H1 (cell line): ENCODE measurements at regions not wholly inside any gene's neighbourhood (a gene's known extent, or its start where the extent isn't known, plus 50 kb on each side); places are given as distances from the start of the nearest gene placed in this dataset.

ENCODE experiments used
- CTCF ChIA-PET: fragments of 300-600 bp; sonication (Branson Sonifier 250); formaldehyde crosslinking; loops from one replicate; lab custom pipeline; 2021; ENCODE audit not compliant: partially characterized antibody; lab: Charles Lee
- POLR2A ChIA-PET: fragments of 300-600 bp; sonication (Branson Sonifier 250); formaldehyde crosslinking; loops from one replicate; lab custom pipeline; 2021; ENCODE audit warnings: inconsistent platforms; ENCODE audit not compliant: partially characterized antibody; lab: Charles Lee
- DNase-seq, 2 experiments: peaks; one replicate each; pipeline versions ENCODE4 v3.0.0 to v3.0.0-alpha.2; 2010 to 2022; ENCODE audit warnings: low spot score in 2 of 2, low read depth in 1 of 2, mixed read lengths in 1 of 2
- FAIRE-seq: peaks from 2 replicates; lab custom pipeline; 2011; peaks lifted over from hg19 to GRCh38; lab: Jason Lieb, UNC
- H2AFZ ChIP-seq: 2 replicates; pipeline ENCODE4 v1.8.1; 2012; ENCODE audit warnings: low read length, inconsistent platforms
- H2AK5ac ChIP-seq: 2 replicates; pipeline ENCODE4 v1.6.1; 2013; ENCODE audit warnings: low read depth, low read length
- H2BK120ac ChIP-seq: replicated peaks from 2 replicates; pipeline ENCODE3; 2013; ENCODE audit warnings: low read depth, low read length, inconsistent platforms
- H2BK12ac ChIP-seq: 2 replicates; pipeline ENCODE4 v1.6.1; 2013; ENCODE audit warnings: low read depth, low read length
- H2BK15ac ChIP-seq: 2 replicates; pipeline ENCODE4 v1.6.1; 2013; ENCODE audit warnings: low read length
- H2BK20ac ChIP-seq: 2 replicates; pipeline ENCODE4 v1.6.1; 2013; ENCODE audit warnings: low read length
- H2BK5ac ChIP-seq: 2 replicates; pipeline ENCODE4 v1.6.1; 2013; ENCODE audit warnings: low read depth, low read length
- H3K14ac ChIP-seq: 2 replicates; pipeline ENCODE4 v1.6.1; 2013; ENCODE audit warnings: inconsistent platforms; ENCODE audit not compliant: insufficient read length
- H3K18ac ChIP-seq: 2 replicates; pipeline ENCODE4 v1.6.1; 2013; ENCODE audit warnings: low read length; ENCODE audit errors: extremely low read depth
- H3K23ac ChIP-seq: 2 replicates; pipeline ENCODE4 v1.6.1; 2013; ENCODE audit warnings: inconsistent platforms; ENCODE audit not compliant: insufficient read length
- H3K23me2 ChIP-seq: 2 replicates; pipeline ENCODE4 v1.6.1; 2013; ENCODE audit warnings: low read depth, low read length
- H3K27ac ChIP-seq: 2 replicates; pipeline ENCODE4 v1.6.1; 2011; ENCODE audit warnings: low read depth, low read length, inconsistent platforms
- H3K27me3 ChIP-seq, 4 experiments: replicated peaks in 1 of 4; 1 replicate in 1 of 4; 2 replicates in 3 of 4; pipeline versions ENCODE4 v1.6.1 to v1.8.1; 2011 to 2013; ENCODE audit warnings: low read length in 3 of 4, mild to moderate bottlenecking in 3 of 4, inconsistent platforms in 2 of 4, mixed read lengths in 2 of 4, moderate library complexity in 1 of 4; ENCODE audit not compliant: control insufficient read depth in 3 of 4, insufficient read depth in 3 of 4; ENCODE audit errors: extremely low read depth in 1 of 4
- H3K36me3 ChIP-seq, 4 experiments: 2 replicates each; pipeline versions ENCODE4 v1.6.1 to v1.8.1; 2011 to 2013; ENCODE audit warnings: mild to moderate bottlenecking in 4 of 4, low read length in 3 of 4, moderate library complexity in 2 of 4, control low read depth in 1 of 4, inconsistent platforms in 1 of 4; ENCODE audit not compliant: insufficient read depth in 4 of 4, control insufficient read depth in 2 of 4
- H3K4ac ChIP-seq: replicated peaks from 2 replicates; pipeline ENCODE3; 2013; ENCODE audit warnings: low read length, low read depth, mixed read lengths, inconsistent platforms; ENCODE audit not compliant: insufficient read length
- H3K4me1 ChIP-seq, 4 experiments: replicated peaks in 1 of 4; 1 replicate in 1 of 4; 2 replicates in 3 of 4; pipeline versions ENCODE4 v1.6.1 to v1.8.1; 2011 to 2013; ENCODE audit warnings: low read length in 3 of 4, inconsistent platforms in 2 of 4, mixed read lengths in 1 of 4; ENCODE audit not compliant: insufficient read depth in 4 of 4, control insufficient read depth in 3 of 4
- H3K4me2 ChIP-seq, 2 experiments: 2 replicates each; pipeline versions ENCODE4 v1.6.1 to v1.8.1; 2011 to 2013; ENCODE audit warnings: low read depth in 2 of 2, low read length in 2 of 2, control low read depth in 1 of 2, inconsistent platforms in 1 of 2, mild to moderate bottlenecking in 1 of 2; ENCODE audit not compliant: insufficient read depth in 1 of 2
- H3K4me3 ChIP-seq, 4 experiments: fragments of 200-600, 300-600 bp in 1 of 4; sonication (generic), shearing (Covaris generic), sonication (Bioruptor Twin) in 1 of 4; 2 replicates each; pipeline versions ENCODE4 v1.5.1 to v1.8.1; 2011 to 2016; ENCODE audit warnings: low read length in 4 of 4, low read depth in 3 of 4, control low read depth in 2 of 4, inconsistent platforms in 2 of 4, mild to moderate bottlenecking in 2 of 4, mixed read lengths in 1 of 4, moderate library complexity in 1 of 4; ENCODE audit not compliant: insufficient read depth in 2 of 4; ENCODE audit errors: extremely low read depth in 1 of 4
- H3K56ac ChIP-seq: replicated peaks from 2 replicates; pipeline ENCODE3; 2013; ENCODE audit warnings: low read depth, mild to moderate bottlenecking, mixed read lengths, low read length, inconsistent platforms; ENCODE audit not compliant: insufficient read length
- H3K79me1 ChIP-seq: 2 replicates; pipeline ENCODE4 v1.6.1; 2013; ENCODE audit warnings: low read depth, low read length, control low read depth
- H3K79me2 ChIP-seq, 2 experiments: 2 replicates each; pipeline versions ENCODE4 v1.6.1 to v1.8.1; 2012 to 2013; ENCODE audit warnings: low read length in 2 of 2, mild to moderate bottlenecking in 2 of 2, inconsistent platforms in 1 of 2; ENCODE audit not compliant: insufficient read depth in 2 of 2, control insufficient read depth in 1 of 2
- H3K9ac ChIP-seq, 4 experiments: replicated peaks in 1 of 4; 1 replicate in 1 of 4; 2 replicates in 3 of 4; pipeline versions ENCODE4 v1.6.1 to v1.8.1; 2011 to 2013; ENCODE audit warnings: low read depth in 3 of 4, low read length in 3 of 4, control low read depth in 2 of 4, mild to moderate bottlenecking in 2 of 4, moderate library complexity in 2 of 4, inconsistent platforms in 1 of 4; ENCODE audit errors: extremely low read depth in 1 of 4
- H3K9me3 ChIP-seq, 2 experiments: 2 replicates each; pipeline versions ENCODE4 v1.6.1 to v1.8.1; 2012 to 2013; ENCODE audit warnings: mild to moderate bottlenecking in 2 of 2, moderate library complexity in 2 of 2, control low read depth in 1 of 2, inconsistent platforms in 1 of 2, low read depth in 1 of 2, low read length in 1 of 2, mixed read lengths in 1 of 2; ENCODE audit not compliant: insufficient read depth in 2 of 2
- H4K20me1 ChIP-seq, 2 experiments: replicated peaks in 1 of 2; 2 replicates each; pipeline versions ENCODE3 to v1.8.1; 2011 to 2013; ENCODE audit warnings: inconsistent platforms in 2 of 2, low read length in 2 of 2, mild to moderate bottlenecking in 1 of 2; ENCODE audit not compliant: insufficient read depth in 2 of 2, control insufficient read depth in 1 of 2
- H4K5ac ChIP-seq: 2 replicates; pipeline ENCODE4 v1.6.1; 2013; ENCODE audit warnings: low read length, low read depth, mixed read lengths, inconsistent platforms; ENCODE audit not compliant: insufficient read length
- H4K8ac ChIP-seq: 2 replicates; pipeline ENCODE4 v1.8.0; 2013; ENCODE audit warnings: mild to moderate bottlenecking, moderate library complexity, low read length, inconsistent platforms; ENCODE audit not compliant: insufficient read depth; ENCODE audit errors: extremely low read depth
- H4K91ac ChIP-seq: replicated peaks from 2 replicates; pipeline ENCODE3; 2013; ENCODE audit warnings: low read length, mixed read lengths, inconsistent platforms; ENCODE audit not compliant: insufficient read length
- FOSL1 ChIP-seq: IDR thresholded peaks from 2 replicates; pipeline ENCODE4 v1.6.1; 2011; ENCODE audit warnings: mild to moderate bottlenecking, low read depth, low read length, moderate library complexity; ENCODE audit not compliant: insufficient read depth
- HDAC6 ChIP-seq: IDR thresholded peaks from one replicate; pipeline ENCODE4 v1.7.1; 2012; ENCODE audit warnings: low read depth, mild to moderate bottlenecking, inconsistent platforms, low read length, moderate library complexity
- KDM5A ChIP-seq: fragments of 200-600 bp; IDR thresholded peaks from 2 replicates; pipeline ENCODE4 v1.7.1; 2012; ENCODE audit warnings: mild to moderate bottlenecking, low read length, inconsistent platforms, mixed read lengths
- PHF8 ChIP-seq: fragments of 200-600 bp; sonication (generic); conservative IDR thresholded peaks from 2 replicates; pipeline ENCODE4 v1.7.1; 2012; ENCODE audit warnings: low read depth, mild to moderate bottlenecking, inconsistent platforms, low read length, moderate library complexity
- SP1 ChIP-seq: IDR thresholded peaks from 2 replicates; pipeline ENCODE4 v1.6.1; 2011; ENCODE audit warnings: low read depth, low read length
- SP4 ChIP-seq: IDR thresholded peaks from 2 replicates; pipeline ENCODE4 v1.6.1; 2012; ENCODE audit warnings: low read length, inconsistent platforms
- TCF12 ChIP-seq: IDR thresholded peaks from 2 replicates; pipeline ENCODE4 v1.6.1; 2011; ENCODE audit warnings: low read depth, mild to moderate bottlenecking, low read length
- WGBS, 2 experiments: shearing (Covaris generic) in 1 of 2; methylation state at CpG; one replicate each; pipeline versions ENCODE4 v1.1.6 to v1.1.7; 2013 to 2015; ENCODE audit warnings: low lambda C conversion rate in 2 of 2, mixed read lengths in 2 of 2, inconsistent platforms in 1 of 2, low coverage in 1 of 2, missing lambda C conversion rate in 1 of 2; ENCODE audit not compliant: insufficient replicate concordance in 2 of 2, insufficient coverage in 1 of 2, insufficient read length in 1 of 2; ENCODE audit errors: extremely low coverage in 1 of 2, missing lambda C conversion rate in 1 of 2; 5-methylcytosine and 5-hydroxymethylcytosine counted together

GRCh38 chr6:130692659-130693058 lies 134.5 kb upstream of the SMLR1 start:
- CTCF ChIA-PET: interaction anchor here (0.6 to 1.0 kb wide), 2 partner anchors 192 to 648 kb away, joined by 3 read pairs; no protein-coding TSS in a partner anchor

More at GRCh38 chr6:130692659-130693058, 134.5 kb upstream of the SMLR1 start:
- H4K5ac ChIP-seq: no peak overlapping the region
- no peaks in the 10 kb centered on the region for H3K23me2 ChIP-seq
- H2BK120ac ChIP-seq: no peak overlapping the region
- H3K18ac ChIP-seq: no peak overlapping the region
- FAIRE-seq (no peak), DNase-seq (no peak)
- H3K9me3 ChIP-seq: no peaks in the 10 kb centered on the region
- no peak overlapping the region for H3K4me3 ChIP-seq
- no peak overlapping the region for H2BK12ac ChIP-seq
- H4K8ac ChIP-seq: no peak overlapping the region
- H3K56ac ChIP-seq: no peak overlapping the region
- H3K4ac ChIP-seq: no peak overlapping the region
- no peak overlapping the region for H2BK15ac ChIP-seq
- H3K4me1 ChIP-seq: no peaks in the 10 kb centered on the region
- no peak overlapping the region for H3K9ac ChIP-seq
- H2AK5ac ChIP-seq: no peak overlapping the region
- H4K20me1 ChIP-seq: no peaks in the 10 kb centered on the region
- H3K27me3 ChIP-seq: no peaks in the 10 kb centered on the region
- H3K79me1 ChIP-seq: no peaks in the 10 kb centered on the region
- H4K91ac ChIP-seq: no peak overlapping the region
- H2BK20ac ChIP-seq: no peak overlapping the region
- no peak for TF ChIP-seq SP4
- no peak for TF ChIP-seq SP1
- TF ChIP-seq PHF8: no peak
- TF ChIP-seq HDAC6: no peak
- no peak for TF ChIP-seq TCF12
- no peak for TF ChIP-seq FOSL1
- TF ChIP-seq KDM5A: no peak
- no peak overlapping the region for H3K14ac ChIP-seq
- H3K79me2 ChIP-seq: no peaks in the 10 kb centered on the region
- 80% methylated on average over 2 of the region's 2 CpGs; no CpG with 5 or more reads in 1 of the 2 experiments for WGBS, 2 experiments
- H2BK5ac ChIP-seq: no peak overlapping the region
- no peak overlapping the region for H2AFZ ChIP-seq
- no peak overlapping the region for H3K23ac ChIP-seq
- no peaks in the 10 kb centered on the region for H3K36me3 ChIP-seq
- H3K4me2 ChIP-seq: no peak overlapping the region
- POLR2A ChIA-PET: no interaction called here
- no peak overlapping the region for H3K27ac ChIP-seq
